ENCODE measurements at regions not wholly inside any gene's neighbourhood (a gene's known extent, or its start where the extent isn't known, plus 50 kb on each side); places are given as distances from the start of the nearest gene placed in this dataset.
"Not testable (repeated sequence)": the region's sequence is repeated elsewhere in the genome, so short reads cannot be mapped to it uniquely, and the experiment has no call there.

DNA sequence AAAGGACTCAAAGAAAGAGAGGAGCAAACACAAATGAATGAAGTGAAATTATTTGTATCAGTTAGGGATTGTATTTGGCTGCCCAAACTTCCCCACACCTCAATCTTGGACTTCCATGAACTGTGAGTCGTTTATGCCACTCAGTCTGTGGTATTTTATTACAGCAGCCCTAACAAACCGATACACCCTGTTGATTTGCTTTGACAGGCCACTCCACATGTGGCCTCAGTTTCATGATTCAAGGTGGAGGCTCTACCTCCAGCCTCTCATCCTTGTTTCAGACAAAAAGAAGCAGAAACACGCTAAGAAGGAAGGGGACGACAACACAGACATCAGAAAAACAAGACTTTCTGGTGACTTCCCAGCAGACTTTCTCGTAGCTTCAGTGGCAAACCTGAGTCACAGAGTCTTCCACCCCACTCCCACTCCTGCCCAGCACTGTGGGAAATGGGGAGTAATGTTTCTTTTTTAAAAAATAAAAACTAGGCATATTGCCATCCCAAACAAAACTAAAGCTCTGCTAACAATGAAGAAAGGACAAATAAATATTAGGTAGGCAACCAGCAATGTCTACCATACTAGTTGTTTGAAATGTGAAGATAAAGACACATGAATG, 52.2 kb upstream of the ABCA1 start:
- in situ Hi-C loops (cut with MboI; ENCODE audit: low sequenced_read_pairs): no loop called here

DNA sequence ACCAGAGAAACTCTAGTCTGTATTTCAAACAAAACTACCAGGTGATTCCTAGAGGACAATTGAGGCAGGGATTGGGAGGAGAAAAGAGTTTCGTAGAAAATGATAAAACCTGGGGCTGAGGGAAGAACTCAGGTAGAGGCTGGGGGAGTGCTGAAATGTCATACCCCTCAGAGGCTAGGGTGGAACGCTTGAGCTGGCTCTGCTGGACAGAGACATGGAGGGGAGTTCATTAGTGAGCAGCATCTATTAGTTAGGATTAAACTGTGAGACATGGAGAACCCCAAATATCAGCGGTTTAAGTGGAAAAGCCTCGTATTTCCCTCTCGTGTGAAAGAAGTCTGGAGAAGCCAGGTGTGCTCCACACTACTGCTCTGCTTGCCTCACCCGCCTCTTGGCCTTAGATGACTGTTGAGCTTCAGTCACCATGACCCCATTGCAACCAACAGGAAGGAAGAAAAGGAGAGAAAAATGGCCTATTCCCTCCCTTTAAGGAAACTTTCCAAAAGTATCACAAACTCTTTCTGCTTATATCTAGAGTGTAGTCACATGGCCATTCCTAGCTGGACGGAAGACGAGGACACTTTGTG, 53.7 kb upstream of the ABCA1 start:
- in situ Hi-C loops (cut with MboI; ENCODE audit: low sequenced_read_pairs): no loop called here

DNA sequence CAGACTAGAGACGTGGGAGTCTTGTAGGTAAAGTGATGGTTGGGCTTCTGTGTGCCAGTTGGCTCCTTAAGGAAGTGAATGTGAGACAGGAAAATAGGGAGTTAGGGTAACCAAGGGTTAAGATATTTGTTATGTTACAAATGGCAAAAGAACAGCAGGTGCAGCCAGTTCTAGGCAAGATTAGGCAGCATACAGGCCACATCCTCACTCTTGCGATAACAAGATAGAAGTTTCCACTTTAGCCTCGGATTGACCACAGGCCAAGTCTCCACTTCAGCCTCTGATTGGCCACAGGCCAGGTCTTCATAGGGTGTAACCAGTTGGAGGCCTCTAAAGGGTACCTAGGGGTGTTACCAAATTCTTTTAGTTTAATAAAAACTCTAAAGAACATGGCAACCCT, 54.6 kb upstream of the ABCA1 start:
- in situ Hi-C loops (cut with MboI; ENCODE audit: low sequenced_read_pairs): no loop called here

DNA sequence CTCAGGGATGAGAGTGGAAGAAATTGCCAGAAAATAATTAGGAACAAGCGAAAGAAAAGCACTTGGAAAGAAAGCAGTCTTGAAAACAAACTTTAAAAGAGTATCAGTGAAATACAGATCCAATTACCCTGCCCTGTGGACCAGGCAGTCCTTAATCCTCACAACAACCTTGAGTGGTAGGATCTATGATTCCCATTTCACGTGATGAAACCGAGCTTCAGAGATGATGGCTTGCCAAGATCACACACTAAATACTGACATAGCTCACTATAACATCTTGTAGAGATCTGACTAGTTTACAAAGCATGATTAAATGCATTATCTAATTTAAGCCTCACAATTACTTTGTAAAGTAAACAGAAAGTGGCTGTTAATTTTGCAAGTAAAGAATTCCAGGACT, 55.5 kb upstream of the ABCA1 start:
- in situ Hi-C loops (cut with MboI; ENCODE audit: low sequenced_read_pairs): no loop called here

DNA sequence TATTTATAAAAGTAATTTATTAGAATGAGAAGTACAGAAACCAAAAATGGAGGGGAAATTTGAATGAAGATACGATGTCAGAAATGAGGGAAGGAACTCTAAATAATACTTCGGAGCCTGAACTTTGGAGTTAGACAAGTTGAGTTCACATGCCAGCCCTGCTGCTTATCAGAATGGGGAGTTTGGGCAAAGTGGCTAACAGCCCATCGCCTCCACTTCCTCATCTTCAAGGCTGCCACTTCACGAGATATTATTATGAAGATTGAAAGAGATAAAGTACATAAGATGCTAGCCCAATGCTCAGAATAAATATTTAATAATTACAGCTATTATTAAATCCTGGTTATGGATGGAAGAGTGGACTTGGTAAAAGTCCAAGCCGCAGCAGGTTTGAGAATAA, 56.2 kb upstream of the ABCA1 start:
- in situ Hi-C loops (cut with MboI; ENCODE audit: low sequenced_read_pairs): no loop called here

DNA sequence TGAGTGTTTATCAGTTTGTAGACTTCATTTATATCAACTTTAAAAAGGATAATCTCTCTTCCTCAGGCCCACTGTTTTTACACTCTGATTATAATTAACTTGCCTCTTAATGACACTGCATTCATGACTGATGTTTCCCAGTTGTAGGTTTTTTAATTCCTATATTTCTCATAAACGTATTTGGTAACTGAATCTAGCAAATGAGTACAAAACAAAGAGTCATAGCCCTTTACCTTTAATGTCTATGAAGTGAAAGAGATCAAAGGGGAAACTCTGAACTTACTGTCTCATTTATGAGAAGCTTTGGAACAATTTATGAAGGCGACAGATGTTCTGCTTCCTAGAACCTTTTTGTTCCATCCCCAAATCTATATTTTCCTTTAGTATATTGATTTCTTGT, 56.6 kb upstream of the ABCA1 start:
- in situ Hi-C loops (cut with MboI; ENCODE audit: low sequenced_read_pairs): no loop called here

DNA sequence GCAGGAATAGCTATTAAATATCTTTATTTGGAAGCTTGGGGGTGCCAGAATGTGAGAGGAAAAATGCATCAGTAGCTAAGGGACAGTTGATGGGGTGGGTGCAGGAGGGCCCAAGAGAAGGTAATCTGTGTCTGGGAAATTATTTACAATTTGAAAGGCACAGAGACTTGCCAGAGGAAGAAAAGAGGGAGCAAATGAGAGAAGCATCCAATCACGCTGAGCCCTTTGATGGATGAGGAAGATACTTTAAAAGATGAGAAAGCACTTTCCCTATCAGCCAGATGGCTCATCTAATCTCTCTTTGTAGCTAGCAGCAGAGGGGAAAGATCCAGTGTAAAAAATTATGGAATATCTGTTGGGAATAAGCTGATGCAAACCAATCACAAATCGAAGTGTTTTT, 57.0 kb upstream of the ABCA1 start:
- in situ Hi-C loops (cut with MboI; ENCODE audit: low sequenced_read_pairs): no loop called here

DNA sequence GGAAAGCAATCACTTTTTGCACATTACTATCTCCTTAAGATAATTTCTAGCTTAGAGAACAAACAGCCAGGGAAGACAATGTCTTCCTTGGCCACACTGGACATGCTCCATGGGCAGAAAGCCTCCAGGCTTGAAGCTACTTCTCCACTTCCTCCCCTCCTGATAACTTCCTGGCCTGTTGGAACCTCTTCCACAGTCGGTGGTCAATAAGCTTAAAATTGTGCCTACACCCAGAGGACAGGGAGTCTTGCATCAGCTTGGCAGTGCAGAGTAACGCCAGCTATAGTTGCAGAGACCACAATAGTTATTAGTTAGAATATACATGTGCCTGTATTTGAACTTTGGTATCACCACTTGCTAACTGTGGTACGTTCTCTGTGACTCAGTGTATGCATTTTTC, 58.1 kb upstream of the ABCA1 start:
- in situ Hi-C loops (cut with MboI; ENCODE audit: low sequenced_read_pairs): no loop called here

DNA sequence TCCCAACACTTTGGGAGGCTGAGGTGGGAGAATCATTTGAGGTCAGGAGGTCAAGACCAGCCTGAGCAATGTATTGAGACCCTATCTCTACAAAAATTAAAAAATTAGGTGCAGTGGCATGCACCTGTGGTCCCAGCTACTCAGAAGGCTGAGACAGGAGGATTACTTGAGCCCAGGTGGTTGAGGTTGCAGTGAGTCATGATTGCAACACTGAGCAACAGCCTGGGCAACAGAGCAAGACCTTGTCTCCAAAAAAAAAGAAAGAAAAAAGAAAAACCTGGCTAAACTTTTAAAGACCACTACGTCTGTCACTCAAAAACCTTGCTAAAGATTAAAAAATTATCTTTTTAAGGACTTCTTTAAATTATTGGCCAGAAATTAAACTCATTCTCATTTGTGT, 59.8 kb upstream of the ABCA1 start:
- in situ Hi-C loops (cut with MboI; ENCODE audit: low sequenced_read_pairs): no loop called here

DNA sequence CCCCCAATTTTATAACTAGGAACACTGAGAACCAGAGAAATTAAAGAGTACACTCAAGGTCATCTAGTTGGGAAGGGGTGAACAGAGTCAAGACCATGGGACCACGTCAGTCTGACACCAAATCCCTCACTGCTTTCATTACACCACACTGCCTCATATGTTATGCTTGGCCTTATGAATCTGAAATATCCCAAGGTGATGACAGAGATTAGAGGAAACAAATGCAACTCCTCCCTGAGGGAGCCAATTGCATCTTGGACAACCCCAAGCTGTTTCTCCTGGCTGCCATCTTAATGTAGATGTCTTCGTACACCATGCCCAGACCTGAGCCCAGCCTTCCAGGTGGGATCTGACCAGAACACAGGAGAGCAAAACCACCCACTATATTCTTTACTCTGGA, 60.6 kb upstream of the ABCA1 start:
- in situ Hi-C loops (cut with MboI; ENCODE audit: low sequenced_read_pairs): no loop called here

DNA sequence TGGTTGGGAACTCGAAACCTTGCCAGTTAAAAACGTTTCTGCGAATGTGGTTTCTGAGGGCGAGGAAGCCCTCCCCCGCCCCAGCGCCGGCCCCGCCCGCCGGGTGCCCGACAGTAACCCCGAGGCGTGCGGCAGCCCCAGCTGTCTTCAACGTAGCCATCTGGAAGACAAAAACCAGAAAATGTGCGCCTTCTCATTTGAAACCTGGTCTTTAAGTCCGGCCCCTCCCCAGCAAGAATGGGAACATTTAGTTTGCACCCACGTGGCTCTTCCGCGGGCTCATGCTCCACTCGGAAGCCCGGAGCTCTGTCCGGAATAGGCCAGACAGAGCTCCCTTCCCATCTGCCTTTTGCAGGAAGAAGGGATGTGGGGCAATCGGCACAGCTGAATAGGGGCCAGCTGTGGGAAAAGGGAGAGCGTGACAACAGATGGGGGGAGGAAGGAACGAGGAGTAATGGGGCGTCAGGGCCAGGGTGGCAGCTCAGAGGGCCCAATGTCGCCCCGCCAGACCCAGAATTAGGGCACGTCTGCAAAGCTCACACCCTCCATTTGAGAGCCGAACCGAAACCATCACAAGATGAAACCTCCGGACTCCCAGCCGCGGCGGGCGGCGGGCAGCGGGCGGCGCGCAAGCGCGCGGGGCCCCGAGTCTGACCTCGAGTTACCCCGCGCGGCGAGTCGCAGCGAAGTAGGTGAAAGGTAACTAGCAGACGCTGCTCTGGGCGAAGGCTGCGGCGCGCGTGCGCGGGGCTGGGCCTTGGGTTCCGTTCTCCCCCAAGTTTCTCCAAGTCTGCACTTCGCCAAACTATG, 63.4 kb upstream of the ABCA1 start:
- in situ Hi-C loops (cut with MboI; ENCODE audit: low sequenced_read_pairs): no loop called here

DNA sequence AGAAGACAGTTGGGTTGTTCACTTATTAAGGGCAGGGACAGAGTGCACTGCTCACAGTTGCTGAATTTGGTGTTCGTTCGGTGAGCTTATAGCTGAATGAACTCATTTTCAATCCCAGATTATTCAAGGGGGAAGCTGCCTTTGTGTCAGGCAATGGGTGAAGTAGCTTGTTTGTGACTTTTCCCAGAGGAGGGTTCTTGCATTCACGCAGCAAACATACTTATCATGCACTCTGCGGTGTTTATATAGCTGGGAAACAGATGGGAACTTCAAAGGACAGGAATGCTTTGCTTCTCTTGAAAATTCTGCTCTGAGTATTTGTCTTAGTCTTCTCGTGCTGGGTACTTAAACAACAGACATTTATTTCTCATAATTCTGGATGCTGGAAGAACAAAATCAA, 64.7 kb upstream of the ABCA1 start:
- in situ Hi-C loops (cut with MboI; ENCODE audit: low sequenced_read_pairs): no loop called here

DNA sequence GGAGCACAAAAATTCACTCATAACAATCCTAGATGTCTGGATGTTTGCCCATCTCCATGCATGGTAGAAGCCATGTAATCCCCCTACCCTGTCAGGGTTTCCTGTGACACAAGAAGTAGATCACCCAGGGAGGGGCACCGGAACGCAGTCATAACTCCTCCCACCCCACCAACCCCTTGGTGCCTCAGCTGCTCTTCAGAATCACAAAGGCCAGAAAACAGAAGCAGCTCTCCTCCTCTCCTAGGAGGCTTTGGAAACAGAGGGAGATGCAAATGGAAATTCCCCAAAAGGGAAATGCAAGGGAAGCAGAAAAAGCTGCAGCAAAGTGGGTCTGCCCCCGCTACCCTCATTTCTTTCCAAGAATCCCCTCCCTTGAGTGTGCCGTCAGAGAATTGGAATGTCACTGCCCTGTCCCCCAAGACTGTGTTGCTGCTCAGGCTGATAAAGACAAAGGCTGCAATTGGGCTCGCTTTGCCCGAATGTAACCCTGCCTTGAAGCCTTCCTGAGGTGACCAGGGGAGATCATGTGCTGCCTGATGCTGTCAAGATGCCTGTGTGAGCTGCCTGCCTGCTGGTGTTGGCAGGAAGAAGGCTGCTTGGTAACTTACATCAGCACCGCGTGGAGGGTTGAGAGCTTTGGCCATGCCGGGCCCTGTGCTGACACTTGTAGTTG, 65.5 kb upstream of the ABCA1 start:
- in situ Hi-C loops (cut with MboI; ENCODE audit: low sequenced_read_pairs): no loop called here

DNA sequence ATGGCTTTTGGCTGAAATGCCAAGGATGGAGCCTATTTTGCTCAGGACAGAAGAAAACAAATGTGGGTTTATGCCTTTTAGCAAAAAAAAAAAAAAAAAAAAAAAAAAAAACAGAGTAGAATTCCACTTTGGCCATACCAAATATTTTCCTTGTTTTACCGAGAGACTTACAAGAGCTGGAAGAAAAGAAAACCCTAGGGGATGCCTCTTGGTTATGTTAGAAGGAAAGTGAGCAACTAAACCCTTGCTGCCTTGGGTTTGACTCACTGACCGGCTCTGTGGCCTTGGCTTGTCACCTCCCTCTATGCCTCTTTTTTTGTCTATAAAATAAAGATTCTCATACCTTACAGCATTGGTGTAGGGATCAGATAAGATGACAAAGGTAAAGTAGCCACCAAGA, 69.6 kb upstream of the ABCA1 start:
- in situ Hi-C loops (cut with MboI; ENCODE audit: low sequenced_read_pairs): no loop called here

DNA sequence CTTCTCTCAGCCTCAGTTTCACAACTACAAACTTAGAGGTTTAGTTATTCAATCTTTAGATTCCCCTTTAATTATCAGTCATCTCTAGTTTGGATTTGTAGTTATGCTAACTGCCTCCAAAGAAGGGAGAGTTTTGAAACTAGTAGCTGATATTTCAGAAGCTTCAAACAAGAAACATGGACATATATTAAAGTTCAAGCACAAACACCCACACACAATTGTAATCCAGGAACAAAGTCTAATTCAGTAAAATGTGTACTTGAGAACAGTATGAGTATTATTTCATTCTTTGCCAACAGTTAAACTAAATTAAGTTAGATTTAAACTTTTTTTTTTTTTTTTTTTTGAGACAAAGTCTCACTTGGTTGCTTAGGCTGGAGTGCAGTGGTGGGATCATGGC, 71.2 kb upstream of the ABCA1 start:
- in situ Hi-C loops (cut with MboI; ENCODE audit: low sequenced_read_pairs): no loop called here

DNA sequence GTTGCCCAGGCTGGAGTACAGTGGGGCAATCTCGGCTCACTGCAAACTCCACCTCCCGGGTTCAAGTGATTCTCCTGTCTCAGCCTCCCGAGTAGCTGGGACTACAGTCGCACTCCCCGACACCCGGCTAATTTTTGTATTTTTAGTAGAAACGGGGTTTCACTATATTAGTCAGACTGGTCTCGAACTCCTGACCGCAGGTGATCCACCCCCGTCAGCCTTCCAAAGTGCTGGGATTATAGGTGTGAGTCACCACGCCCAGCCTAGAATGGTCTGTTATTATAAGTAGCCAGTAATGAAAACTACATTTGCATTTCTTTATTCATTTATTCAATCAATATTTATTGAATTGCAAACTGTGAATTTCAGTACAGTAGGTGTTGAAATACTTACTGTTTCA, 72.6 kb upstream of the ABCA1 start:
- in situ Hi-C loops (cut with MboI; ENCODE audit: low sequenced_read_pairs): not testable (repeated sequence)

DNA sequence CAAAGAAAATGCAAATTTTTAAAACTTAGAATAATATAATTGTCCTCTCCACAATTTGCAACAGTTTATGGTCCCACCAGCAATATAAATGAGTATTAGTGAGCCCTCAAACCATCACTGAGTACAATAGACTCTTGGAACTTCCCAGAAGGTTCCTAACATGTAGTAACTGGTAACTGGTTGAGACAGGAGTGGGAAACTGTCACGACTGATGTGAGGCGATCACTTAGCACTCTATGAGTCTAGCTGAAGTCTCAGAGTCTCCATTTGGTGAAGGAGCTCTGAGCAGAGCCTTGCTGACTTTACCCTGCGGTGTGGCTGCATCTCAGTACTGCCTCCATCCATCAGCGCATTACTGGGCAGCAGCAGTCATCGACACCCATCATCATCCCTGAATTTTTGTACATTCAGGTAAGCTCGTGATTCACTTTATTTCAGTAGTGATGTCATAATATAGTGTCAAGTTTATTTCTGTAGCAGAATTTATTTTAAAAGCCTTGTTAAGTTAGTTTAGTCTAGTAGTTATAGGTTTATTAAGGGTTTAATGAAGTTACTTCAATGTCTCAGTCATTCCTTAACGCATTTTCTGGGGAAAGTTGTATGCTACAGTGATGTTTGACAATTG, 76.6 kb upstream of the ABCA1 start:
- in situ Hi-C loops (cut with MboI; ENCODE audit: low sequenced_read_pairs): no loop called here

DNA sequence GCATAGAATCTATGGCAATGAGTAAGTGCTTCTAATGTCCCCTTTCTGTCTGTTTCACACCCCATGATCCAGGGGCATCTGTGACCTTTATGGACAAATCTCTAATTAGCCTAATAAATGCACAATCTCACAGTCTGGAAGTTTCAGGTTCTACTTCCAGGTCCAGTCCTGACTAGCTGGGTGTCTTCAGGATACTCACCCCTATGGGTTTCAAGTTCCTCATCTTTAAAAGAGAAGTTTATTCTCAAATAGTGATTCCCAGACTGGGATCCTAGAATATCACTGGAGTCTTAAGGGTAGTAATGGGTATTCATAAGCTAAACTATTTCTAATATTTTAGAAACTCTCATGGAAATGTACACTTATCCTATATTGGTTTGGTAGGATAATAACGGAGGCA, 77.2 kb upstream of the ABCA1 start:
- in situ Hi-C loops (cut with MboI; ENCODE audit: low sequenced_read_pairs): no loop called here

DNA sequence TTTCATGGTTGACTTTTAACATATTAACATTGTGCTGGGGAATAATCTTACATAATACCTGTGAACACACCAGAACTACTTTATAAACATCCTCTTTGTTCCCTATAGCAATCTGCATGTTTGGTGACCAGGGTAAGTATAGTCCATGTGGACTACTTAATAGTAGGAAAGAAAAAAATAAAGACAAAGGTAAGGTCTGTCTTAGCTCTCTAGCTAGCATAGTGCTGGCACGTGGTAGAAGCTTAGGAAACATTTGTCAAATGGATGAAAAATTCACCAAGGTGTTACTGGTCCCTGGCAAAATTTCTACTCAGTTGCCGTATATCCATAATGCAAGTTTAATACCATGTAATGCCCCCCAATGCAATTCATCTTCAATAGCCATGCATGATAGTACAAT, 78.6 kb upstream of the ABCA1 start:
- in situ Hi-C loops (cut with MboI; ENCODE audit: low sequenced_read_pairs): no loop called here

DNA sequence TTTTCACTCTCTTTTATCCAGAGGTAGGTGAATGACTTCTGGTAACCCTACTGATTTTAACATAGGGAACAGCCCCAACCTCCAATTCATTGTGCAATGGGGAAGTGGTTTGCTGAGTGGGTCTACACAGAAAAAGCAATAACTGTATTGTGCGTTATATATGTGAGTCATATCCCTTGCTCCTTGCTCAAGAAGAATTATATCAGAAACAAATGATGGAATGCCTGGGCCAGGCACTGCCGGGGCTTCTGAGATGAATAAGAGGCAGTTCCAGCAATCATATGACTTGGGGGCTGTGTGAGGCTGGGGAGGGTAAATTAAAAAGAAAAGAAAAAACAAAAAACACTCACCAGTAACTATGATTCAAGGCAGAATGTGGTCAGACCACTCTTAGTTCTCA, 79.2 kb upstream of the ABCA1 start:
- in situ Hi-C loops (cut with MboI; ENCODE audit: low sequenced_read_pairs): no loop called here

DNA sequence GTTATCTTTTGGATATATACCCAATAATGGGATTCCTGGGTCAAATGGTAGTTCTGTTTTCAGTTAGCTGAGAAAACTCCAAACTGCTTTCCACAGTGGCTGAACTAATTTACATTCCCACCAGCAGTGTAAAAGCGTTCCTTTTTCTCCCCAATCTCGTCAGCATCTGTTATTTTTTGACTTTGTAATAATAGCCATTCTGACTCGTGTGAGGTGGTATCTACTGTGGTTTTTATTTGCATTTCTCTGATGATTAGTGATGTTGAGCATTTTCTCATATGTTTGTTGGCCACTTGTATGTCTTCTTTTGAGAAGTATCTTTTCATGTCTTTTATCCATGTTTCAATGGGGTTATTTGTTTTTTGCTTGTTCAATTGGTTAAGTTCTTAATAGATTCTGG, 82.1 kb upstream of the ABCA1 start:
- in situ Hi-C loops (cut with MboI; ENCODE audit: low sequenced_read_pairs): not testable (repeated sequence)

DNA sequence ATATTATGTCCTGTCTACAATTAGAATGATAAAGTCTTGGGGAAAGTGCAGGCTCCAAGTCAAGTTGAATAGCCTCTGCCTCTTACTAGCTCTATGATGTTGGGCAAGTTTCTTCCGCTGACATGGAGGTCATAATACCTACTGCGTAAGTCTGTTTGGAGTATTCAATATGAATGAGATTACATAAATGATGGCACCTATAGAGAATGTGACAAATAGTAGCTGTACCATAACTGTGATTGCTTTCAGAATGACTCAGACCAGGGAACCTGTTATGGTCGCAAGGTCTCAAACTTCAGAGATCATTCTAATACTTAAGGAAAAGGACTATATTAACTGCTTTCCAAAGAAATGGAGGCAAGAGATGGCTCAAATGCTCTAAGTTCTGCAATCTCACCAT, 94.0 kb upstream of the ABCA1 start:
- in situ Hi-C loops (cut with MboI; ENCODE audit: low sequenced_read_pairs): no loop called here

Data from HL-60/S4 (cell line).